Neuronal stem cell (in vitro differentiated cells): ENCODE measurements at regions not wholly inside any gene's neighbourhood (a gene's known extent, or its start where the extent isn't known, plus 50 kb on each side); places are given as distances from the start of the nearest gene placed in this dataset.

Experiments used
- DNase-seq: peaks from one replicate; pipeline ENCODE4 v3.0.0-alpha.2; 2013; ENCODE audit warnings: low spot score
- H2AFZ ChIP-seq: one replicate; pipeline ENCODE4 v1.6.1; 2013; ENCODE audit warnings: mild to moderate bottlenecking, low read length, inconsistent platforms
- H2AK5ac ChIP-seq: 2 replicates; pipeline ENCODE4 v1.6.1; 2013; ENCODE audit warnings: low read depth, mild to moderate bottlenecking, inconsistent platforms, low read length, moderate library complexity, mixed read lengths
- H2BK120ac ChIP-seq: 2 replicates; pipeline ENCODE4 v1.6.1; 2013; ENCODE audit warnings: low read depth, mild to moderate bottlenecking, inconsistent platforms, low read length, moderate library complexity, mixed read lengths
- H2BK12ac ChIP-seq: one replicate; pipeline ENCODE4 v1.6.1; 2013; ENCODE audit warnings: low read length, inconsistent platforms
- H2BK15ac ChIP-seq: 2 replicates; pipeline ENCODE4 v1.6.1; 2013; ENCODE audit warnings: mild to moderate bottlenecking, low read length, inconsistent platforms, mixed read lengths
- H2BK5ac ChIP-seq: one replicate; pipeline ENCODE4 v1.6.1; 2013; ENCODE audit warnings: inconsistent platforms, mild to moderate bottlenecking, low read length, moderate library complexity
- H3K14ac ChIP-seq: one replicate; pipeline ENCODE4 v1.6.1; 2013; ENCODE audit warnings: low read length, inconsistent platforms
- H3K18ac ChIP-seq: 2 replicates; pipeline ENCODE4 v1.6.1; 2013; ENCODE audit warnings: low read length, inconsistent platforms
- H3K23ac ChIP-seq: 2 replicates; pipeline ENCODE4 v1.6.1; 2013; ENCODE audit warnings: low read depth, mild to moderate bottlenecking, mixed read lengths, low read length, inconsistent platforms; ENCODE audit not compliant: poor library complexity
- H3K27ac ChIP-seq: replicated peaks from 3 replicates; pipeline ENCODE4 v1.5.1; 2013; ENCODE audit warnings: low read length, inconsistent platforms
- H3K27me3 ChIP-seq, 3 experiments: 2 replicates each; pipeline ENCODE4 v1.6.1; 2013; ENCODE audit warnings: low read length in 3 of 3, mild to moderate bottlenecking in 2 of 3, inconsistent platforms in 1 of 3, low read depth in 1 of 3, mixed read lengths in 1 of 3, moderate library complexity in 1 of 3; ENCODE audit not compliant: control insufficient read depth in 3 of 3, insufficient read depth in 3 of 3
- H3K36me3 ChIP-seq, 2 donors: replicated peaks in 1 of 2; 2 replicates each; pipeline ENCODE4 v1.6.1; 2013; ENCODE audit warnings: low read length in 2 of 2; ENCODE audit not compliant: control insufficient read depth in 2 of 2, insufficient read depth in 2 of 2
- H3K4ac ChIP-seq: 2 replicates; pipeline ENCODE4 v1.6.1; 2013; ENCODE audit warnings: inconsistent platforms, mild to moderate bottlenecking, low read length, moderate library complexity
- H3K4me1 ChIP-seq, 2 donors: 1 replicate in 1 of 2; 2 replicates in 1 of 2; pipeline ENCODE4 v1.6.1; 2013; ENCODE audit warnings: low read length in 2 of 2, low read depth in 1 of 2; ENCODE audit not compliant: control insufficient read depth in 2 of 2, insufficient read depth in 1 of 2
- H3K4me2 ChIP-seq: one replicate; pipeline ENCODE4 v1.6.1; 2013; ENCODE audit warnings: mild to moderate bottlenecking, low read length, inconsistent platforms; ENCODE audit not compliant: insufficient read depth, poor library complexity, severe bottlenecking
- H3K4me3 ChIP-seq, 2 donors: 2 replicates each; pipeline ENCODE4 v1.5.1; 2013; ENCODE audit warnings: low read length in 2 of 2, mild to moderate bottlenecking in 2 of 2, inconsistent platforms in 1 of 2, moderate library complexity in 1 of 2
- H3K79me1 ChIP-seq: one replicate; pipeline ENCODE4 v1.6.1; 2013; ENCODE audit warnings: low read depth, mild to moderate bottlenecking, inconsistent platforms, low read length, moderate library complexity
- H3K9ac ChIP-seq: one replicate; pipeline ENCODE4 v1.6.1; 2013; ENCODE audit warnings: mild to moderate bottlenecking, low read depth, low read length, inconsistent platforms; ENCODE audit not compliant: poor library complexity
- H3K9me3 ChIP-seq, 2 donors: replicated peaks in 1 of 2; 2 replicates each; pipeline versions ENCODE3 to v1.6.1; 2013; ENCODE audit warnings: low read length in 2 of 2, mild to moderate bottlenecking in 2 of 2, inconsistent platforms in 1 of 2, low read depth in 1 of 2, mixed read lengths in 1 of 2, moderate library complexity in 1 of 2; ENCODE audit not compliant: control insufficient read depth in 2 of 2, insufficient read depth in 1 of 2
- H4K8ac ChIP-seq: one replicate; pipeline ENCODE4 v1.6.1; 2013; ENCODE audit warnings: low read depth, mild to moderate bottlenecking, inconsistent platforms, low read length, moderate library complexity
- H4K91ac ChIP-seq: one replicate; pipeline ENCODE4 v1.6.1; 2013; ENCODE audit warnings: low read length, low read depth, mild to moderate bottlenecking, inconsistent platforms; ENCODE audit not compliant: poor library complexity
- WGBS, 2 donors: extraction: QIAGEN DNeasy Blood & Tissue Kit; methylation state at CpG; one replicate each; pipeline ENCODE4 v1.1.7; 2013; ENCODE audit warnings: missing lambda C conversion rate in 2 of 2, mixed read lengths in 1 of 2; ENCODE audit not compliant: insufficient read length in 2 of 2, insufficient replicate concordance in 1 of 2; ENCODE audit errors: extremely low coverage in 2 of 2; 5-methylcytosine and 5-hydroxymethylcytosine counted together

DNA sequence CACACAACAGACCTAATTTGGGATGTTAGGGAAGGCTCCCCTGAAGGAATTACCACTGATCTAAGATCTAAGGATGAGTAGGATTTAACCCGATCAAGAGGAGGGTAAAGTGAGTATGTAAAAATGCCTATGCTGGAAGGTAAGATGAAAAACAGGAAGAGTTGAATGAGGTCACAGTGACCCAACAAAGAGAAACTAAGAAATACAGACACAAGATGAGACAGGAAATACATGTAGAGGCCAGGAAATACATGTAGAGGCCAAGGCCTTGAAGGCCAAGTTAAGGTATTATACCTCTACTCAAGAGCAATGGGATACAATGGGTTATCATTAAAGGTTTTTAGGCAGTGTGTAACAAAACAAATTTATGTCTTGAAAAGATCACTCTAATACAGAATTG lies 131.6 kb upstream of the TANK start:
- H3K14ac ChIP-seq, result no peak overlapping the region
- no peak overlapping the region for H2AFZ ChIP-seq
- WGBS, 2 donors, result no CpG with 5 or more reads among the region's 1 CpG
- H4K8ac ChIP-seq, result no peak overlapping the region
- H3K4me2 ChIP-seq, result no peak overlapping the region
- H2BK5ac ChIP-seq, result no peak overlapping the region
- H3K23ac ChIP-seq, result no peak overlapping the region
- H3K4ac ChIP-seq, result no peak overlapping the region
- H2BK120ac ChIP-seq, result no peak overlapping the region
- H3K9ac ChIP-seq, result no peak overlapping the region
- no peak overlapping the region for H3K4me3 ChIP-seq
- H2BK12ac ChIP-seq, result no peak overlapping the region
- no peaks in the 10 kb centered on the region for H3K79me1 ChIP-seq
- no peak overlapping the region for H3K27ac ChIP-seq
- no peaks in the 10 kb centered on the region for H3K4me1 ChIP-seq
- no peak overlapping the region for H2BK15ac ChIP-seq
- H3K27me3 ChIP-seq, result no peaks in the 10 kb centered on the region
- no peak for DNase-seq
- no peaks in the 10 kb centered on the region for H3K36me3 ChIP-seq
- no peak overlapping the region for H3K18ac ChIP-seq
- H2AK5ac ChIP-seq, result no peak overlapping the region
- H4K91ac ChIP-seq, result no peak overlapping the region
- H3K9me3 ChIP-seq, result no peaks in the 10 kb centered on the region

DNA sequence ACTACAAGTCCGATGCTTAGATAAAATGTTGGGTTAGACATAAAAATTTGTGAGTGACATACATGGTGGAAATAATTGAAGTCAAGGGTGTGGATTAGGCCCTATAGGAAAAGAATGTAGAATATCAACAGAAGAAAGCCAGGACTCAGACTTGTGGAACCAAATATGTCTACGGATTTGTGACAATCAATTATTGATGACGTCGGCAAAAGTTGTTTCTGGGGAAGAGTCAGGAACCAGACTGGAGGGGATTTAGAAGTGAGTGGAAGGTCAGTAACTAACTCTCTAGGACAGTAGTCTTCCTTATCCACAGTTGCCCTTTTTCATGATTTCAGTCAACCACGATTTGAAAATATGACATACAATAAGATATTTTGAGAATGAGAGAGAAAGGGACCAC lies 130.9 kb upstream of the TANK start:
- no peak overlapping the region for H3K27ac ChIP-seq
- no peak overlapping the region for H4K91ac ChIP-seq
- H2BK120ac ChIP-seq, result no peak overlapping the region
- no peak overlapping the region for H2AFZ ChIP-seq
- DNase-seq, result no peak
- H3K4me2 ChIP-seq, result no peak overlapping the region
- H3K79me1 ChIP-seq, result no peaks in the 10 kb centered on the region
- H3K4ac ChIP-seq, result no peak overlapping the region
- no peaks in the 10 kb centered on the region for H3K36me3 ChIP-seq
- no peaks in the 10 kb centered on the region for H3K27me3 ChIP-seq
- no peaks in the 10 kb centered on the region for H3K9me3 ChIP-seq
- H3K9ac ChIP-seq, result no peak overlapping the region
- no peak overlapping the region for H2BK15ac ChIP-seq
- no peak overlapping the region for H3K23ac ChIP-seq
- no peaks in the 10 kb centered on the region for H3K4me1 ChIP-seq
- no peak overlapping the region for H2BK5ac ChIP-seq
- no peak overlapping the region for H3K4me3 ChIP-seq
- WGBS, 2 donors, result no CpG with 5 or more reads among the region's 5 CpGs
- H3K18ac ChIP-seq, result no peak overlapping the region
- H3K14ac ChIP-seq, result no peak overlapping the region
- no peak overlapping the region for H4K8ac ChIP-seq
- no peak overlapping the region for H2BK12ac ChIP-seq
- H2AK5ac ChIP-seq, result no peak overlapping the region

DNA sequence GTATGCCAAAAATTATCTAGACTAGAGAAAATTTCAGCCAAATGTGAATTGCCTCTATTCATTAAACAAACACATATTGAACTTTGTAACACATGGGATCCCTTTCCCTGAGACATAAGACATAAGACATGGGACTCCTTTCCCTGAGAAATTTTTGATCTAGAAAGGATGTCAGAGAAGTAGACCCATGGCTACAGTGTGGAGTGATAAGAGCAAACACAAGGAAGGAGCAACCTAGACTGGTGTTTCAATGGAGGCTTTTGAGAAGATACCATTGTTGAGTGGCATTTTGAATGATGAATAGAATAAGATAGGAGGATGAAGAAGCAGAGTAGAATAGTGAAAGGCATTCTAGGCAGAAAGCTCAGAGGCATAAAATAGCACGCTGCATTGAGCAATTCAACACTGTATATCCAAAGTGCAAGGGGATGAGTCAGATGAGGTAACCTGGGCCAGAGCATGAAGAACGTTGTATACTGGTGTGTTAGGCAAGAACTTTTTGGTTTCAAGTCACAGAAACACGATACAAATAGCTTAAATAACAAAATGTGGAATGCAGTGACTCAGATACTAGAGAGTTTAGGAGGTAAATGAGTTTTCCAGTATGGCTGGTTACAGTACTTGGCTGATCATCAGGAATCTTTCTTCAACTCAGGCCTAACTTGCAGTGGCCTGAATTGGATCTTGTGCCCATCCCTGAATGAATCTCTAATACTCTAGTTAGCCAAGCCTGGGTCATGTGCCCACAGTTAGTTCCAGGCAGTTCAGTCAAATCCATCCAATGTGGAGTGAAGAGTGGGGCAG lies 129.8 kb upstream of the TANK start:
- H2AFZ ChIP-seq, result no peak overlapping the region
- H3K14ac ChIP-seq, result no peak overlapping the region
- H3K27ac ChIP-seq, result no peak overlapping the region
- no peaks in the 10 kb centered on the region for H3K79me1 ChIP-seq
- no peak overlapping the region for H4K8ac ChIP-seq
- no peak overlapping the region for H3K4ac ChIP-seq
- no peaks in the 10 kb centered on the region for H3K4me1 ChIP-seq
- no peak overlapping the region for H2BK5ac ChIP-seq
- H4K91ac ChIP-seq, result no peak overlapping the region
- H3K4me2 ChIP-seq, result no peak overlapping the region
- H3K36me3 ChIP-seq, result no peaks in the 10 kb centered on the region
- H2AK5ac ChIP-seq, result no peak overlapping the region
- no peak for DNase-seq
- no peaks in the 10 kb centered on the region for H3K27me3 ChIP-seq
- no peak overlapping the region for H2BK15ac ChIP-seq
- no peak overlapping the region for H3K18ac ChIP-seq
- H3K4me3 ChIP-seq, result no peak overlapping the region
- H3K9ac ChIP-seq, result no peak overlapping the region
- H3K23ac ChIP-seq, result no peak overlapping the region
- H3K9me3 ChIP-seq, result no peaks in the 10 kb centered on the region
- no peak overlapping the region for H2BK120ac ChIP-seq
- WGBS, 2 donors, result no CpG with 5 or more reads among the region's 3 CpGs
- no peak overlapping the region for H2BK12ac ChIP-seq

DNA sequence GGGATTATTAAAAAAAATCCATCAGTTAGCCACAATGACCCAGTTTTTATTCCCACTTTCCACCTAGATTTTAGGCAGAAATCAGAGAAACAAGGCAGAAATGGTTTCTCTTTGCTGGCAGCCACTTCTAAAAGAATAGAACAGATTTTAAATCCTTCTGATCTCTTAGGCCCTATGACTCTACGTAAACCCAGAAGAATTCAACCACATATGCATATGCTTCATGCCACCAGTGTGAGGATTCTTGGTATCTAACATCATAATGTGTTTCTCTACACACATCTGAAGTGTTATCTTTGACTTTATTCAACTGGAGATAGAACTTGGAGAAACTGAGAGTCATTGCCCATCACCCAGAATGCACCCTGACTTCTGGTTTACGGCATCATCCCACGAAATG lies 128.7 kb upstream of the TANK start:
- H3K4ac ChIP-seq, result no peak overlapping the region
- no peak overlapping the region for H4K91ac ChIP-seq
- DNase-seq, result no peak
- H3K18ac ChIP-seq, result no peak overlapping the region
- H3K9ac ChIP-seq, result no peak overlapping the region
- H3K27me3 ChIP-seq, result no peaks in the 10 kb centered on the region
- no peak overlapping the region for H2AFZ ChIP-seq
- H4K8ac ChIP-seq, result no peak overlapping the region
- no peaks in the 10 kb centered on the region for H3K4me1 ChIP-seq
- no peak overlapping the region for H3K14ac ChIP-seq
- no peak overlapping the region for H3K4me3 ChIP-seq
- WGBS, 2 donors, result no CpG with 5 or more reads among the region's 3 CpGs
- H2BK120ac ChIP-seq, result no peak overlapping the region
- H3K23ac ChIP-seq, result no peak overlapping the region
- no peaks in the 10 kb centered on the region for H3K9me3 ChIP-seq
- H3K36me3 ChIP-seq, result no peaks in the 10 kb centered on the region
- H3K27ac ChIP-seq, result no peak overlapping the region
- no peak overlapping the region for H2BK15ac ChIP-seq
- no peak overlapping the region for H2BK12ac ChIP-seq
- H2AK5ac ChIP-seq, result no peak overlapping the region
- H3K4me2 ChIP-seq, result no peak overlapping the region
- no peaks in the 10 kb centered on the region for H3K79me1 ChIP-seq
- no peak overlapping the region for H2BK5ac ChIP-seq
